Peyer's patch (tissue), 4 donors: ENCODE measurements at regions not wholly inside any gene's neighbourhood (a gene's known extent, or its start where the extent isn't known, plus 50 kb on each side); places are given as distances from the start of the nearest gene placed in this dataset.
"Not testable (repeated sequence)": the region's sequence is repeated elsewhere in the genome, so short reads cannot be mapped to it uniquely, and the experiment has no call there.

Experiments
- DNase-seq, 3 donors: peaks; one replicate each; pipeline ENCODE4 v3.0.0-alpha.2; 2017 to 2019
- H3K27ac ChIP-seq, 4 donors: fragments of 200-600 bp; sonication (generic); one replicate each; pipeline ENCODE4 v1.5.1; 2016 to 2019
- H3K27me3 ChIP-seq, 2 donors: fragments of 200-600 bp; sonication (generic); one replicate each; pipeline ENCODE4 v1.5.1; 2019
- H3K36me3 ChIP-seq, 3 donors: fragments of 200-600 bp; sonication (generic); one replicate each; pipeline ENCODE4 v1.5.1; 2016 to 2019
- H3K4me1 ChIP-seq, 4 donors: fragments of 200-600 bp; sonication (generic); one replicate each; pipeline ENCODE4 v1.5.1; 2016 to 2019
- H3K4me3 ChIP-seq, 4 donors: fragments of 200-600 bp; sonication (generic); 1 replicate in 3 of 4; 2 replicates in 1 of 4; pipeline ENCODE4 v1.5.1; 2016 to 2019; ENCODE audit warnings: mild to moderate bottlenecking in 1 of 4
- H3K9me3 ChIP-seq, 4 donors: fragments of 200-600 bp; sonication (generic); one replicate each; pipeline ENCODE4 v1.5.1; 2016 to 2019; ENCODE audit warnings: mild to moderate bottlenecking in 1 of 4
- CTCF ChIP-seq, 6 experiments: fragments of 450-650 bp in 4 of 6; fragments of 200-600 bp in 2 of 6; sonication (generic) in 1 of 6; IDR thresholded peaks; one replicate each; pipeline ENCODE4 v1.5.1; 2017 to 2019; ENCODE audit warnings: antibody characterized with exemption in 6 of 6, mild to moderate bottlenecking in 3 of 6, moderate library complexity in 1 of 6
- POLR2A ChIP-seq, 2 donors: fragments of 450-650 bp; IDR thresholded peaks; one replicate each; pipeline ENCODE4 v1.5.1; 2017; ENCODE audit warnings: antibody characterized with exemption in 2 of 2, mild to moderate bottlenecking in 2 of 2, moderate library complexity in 2 of 2

- H3K4me3 ChIP-seq: no peak overlapping the region
- DNase-seq: no peak
- no peaks in the 10 kb centered on the region for H3K27me3 ChIP-seq
- no peaks in the 10 kb centered on the region for H3K36me3 ChIP-seq
- H3K4me1 ChIP-seq: peaks cover 0 to 7% (median 0%) of the 10 kb centered on the region in 4 donors
- TF ChIP-seq CTCF (IDR thresholded peaks at IDR 0.05): no peak
- TF ChIP-seq POLR2A (IDR thresholded peaks at IDR 0.05): no peak
- H3K27ac ChIP-seq: no peak overlapping the region
- no peaks in the 10 kb centered on the region for H3K9me3 ChIP-seq
Observed at GRCh38 chr4:25991340-25991739, 77.3 kb downstream of the SMIM20 start.

DNA sequence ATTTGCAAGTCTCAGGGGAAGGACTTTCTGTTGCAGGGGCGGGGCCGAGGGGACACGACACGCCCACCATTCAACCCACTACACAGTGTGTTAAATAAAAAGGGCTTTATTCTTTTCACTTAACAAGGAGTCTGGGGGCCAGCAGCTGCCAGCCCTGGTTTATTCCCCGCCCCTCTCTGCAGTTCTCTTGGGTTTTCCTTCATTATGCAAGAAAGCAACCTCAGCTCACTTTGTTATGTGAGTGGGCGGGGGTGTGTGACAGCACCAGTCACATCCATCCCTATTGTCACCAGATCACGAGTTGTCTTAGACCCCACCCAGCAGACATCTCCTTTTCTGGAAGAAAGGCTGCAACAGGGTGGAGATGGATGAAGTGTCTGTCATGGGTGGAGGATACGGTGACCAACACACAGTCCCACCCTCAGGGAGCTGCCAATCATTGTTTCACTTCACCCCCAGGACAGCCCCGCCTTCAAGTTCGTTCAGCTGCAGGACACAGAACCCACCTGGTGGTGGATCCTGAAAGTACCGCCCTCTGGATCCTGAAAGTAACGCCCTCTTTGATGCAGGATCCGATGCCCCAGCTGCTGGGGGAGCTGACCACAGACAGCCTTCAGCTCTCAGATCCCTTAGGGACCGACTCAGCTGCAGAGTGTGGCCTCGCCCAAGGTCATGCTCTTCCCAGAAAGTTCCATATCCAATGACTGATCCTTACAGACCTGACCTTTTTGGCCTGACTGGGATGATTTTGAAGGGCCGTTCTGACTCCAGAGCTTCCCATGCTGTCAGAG lies 79.6 kb downstream of the SMIM20 start:
- Histone ChIP-seq H3K4me3 (no peak overlapping the region), H3K27ac (no peak overlapping the region), H3K36me3 (no peaks in the 10 kb centered on the region), H3K27me3 (no peaks in the 10 kb centered on the region), H3K9me3 (no peaks in the 10 kb centered on the region), H3K4me1 (no peaks in the 10 kb centered on the region)
- peak in 2 of 3 donors; percentile 37 to 59 for DNase-seq
- TF ChIP-seq POLR2A (IDR thresholded peaks at IDR 0.05) (no peak), CTCF (IDR thresholded peaks at IDR 0.05) (peak in 2 of 6 experiments; percentile 15 to 26)

GRCh38 chr4:25994577-25994976 lies 80.6 kb downstream of the SMIM20 start:
- not testable (repeated sequence) for H3K9me3 ChIP-seq, H3K27ac ChIP-seq, H3K4me3 ChIP-seq, DNase-seq, H3K27me3 ChIP-seq, H3K36me3 ChIP-seq, H3K4me1 ChIP-seq

GRCh38 chr4:26000274-26000950 lies 86.4 kb downstream of the SMIM20 start:
- TF ChIP-seq POLR2A (IDR thresholded peaks at IDR 0.05) (no peak), CTCF (IDR thresholded peaks at IDR 0.05) (no peak)
- no peaks in the 10 kb centered on the region for H3K4me1 ChIP-seq
- no peaks in the 10 kb centered on the region for H3K27me3 ChIP-seq
- H3K27ac ChIP-seq: no peak overlapping the region
- no peaks in the 10 kb centered on the region for H3K9me3 ChIP-seq
- H3K4me3 ChIP-seq: no peak overlapping the region
- no peak for DNase-seq
- no peaks in the 10 kb centered on the region for H3K36me3 ChIP-seq

DNA sequence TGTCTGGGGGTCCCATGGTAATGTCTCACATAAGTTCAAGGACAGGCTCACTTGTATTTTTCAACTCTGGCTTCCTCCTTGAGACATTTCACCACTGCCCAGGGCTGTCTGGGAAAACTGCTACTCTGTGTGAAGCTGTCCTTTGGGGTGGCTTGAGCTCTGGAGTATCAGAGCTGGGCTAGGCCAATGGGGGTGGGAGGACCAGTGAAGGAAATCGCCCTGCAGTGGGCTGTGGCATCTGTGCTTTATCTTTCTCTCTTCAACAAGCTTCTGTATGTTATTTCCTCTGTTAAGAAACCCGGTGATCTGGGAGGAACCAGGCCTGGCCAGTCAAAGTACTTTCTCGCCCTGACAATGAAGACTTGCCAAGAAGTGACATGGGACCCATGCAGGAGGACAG lies 87.4 kb downstream of the SMIM20 start:
- TF ChIP-seq CTCF (IDR thresholded peaks at IDR 0.05): no peak
- no peak for TF ChIP-seq POLR2A (IDR thresholded peaks at IDR 0.05)
- H3K4me1 ChIP-seq: no peaks in the 10 kb centered on the region

DNA sequence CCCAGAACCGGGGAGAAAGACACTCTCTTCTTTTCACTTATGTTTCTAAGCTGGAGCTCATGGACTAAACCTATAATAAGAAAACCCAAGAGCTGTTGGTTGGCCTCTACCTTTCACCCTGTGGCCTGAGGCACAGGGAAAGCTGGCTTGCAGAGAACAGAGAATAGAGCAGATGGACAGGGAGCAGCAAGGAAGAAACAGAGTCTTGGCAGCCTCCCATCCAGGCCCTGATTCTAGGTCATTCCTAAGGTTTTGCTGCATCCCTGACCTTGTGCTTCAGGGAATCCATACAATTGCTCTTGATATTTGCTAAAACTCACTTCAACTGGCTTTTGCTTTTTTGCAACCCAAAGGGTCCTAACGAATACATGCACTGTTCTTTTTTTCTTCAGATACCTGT lies 87.8 kb downstream of the SMIM20 start:
- Histone ChIP-seq H3K4me1 (no peaks in the 10 kb centered on the region), H3K9me3 (no peaks in the 10 kb centered on the region), H3K4me3 (no peak overlapping the region), H3K36me3 (no peaks in the 10 kb centered on the region), H3K27me3 (no peaks in the 10 kb centered on the region), H3K27ac (no peak overlapping the region)
- no peak for DNase-seq
- TF ChIP-seq POLR2A (IDR thresholded peaks at IDR 0.05) (no peak), CTCF (IDR thresholded peaks at IDR 0.05) (no peak)

More for the DNA sequence above, 87.4 kb downstream of the SMIM20 start:
- no peak overlapping the region for H3K4me3 ChIP-seq
- no peaks in the 10 kb centered on the region for H3K36me3 ChIP-seq
- DNase-seq: no peak
- H3K27me3 ChIP-seq: no peaks in the 10 kb centered on the region
- no peak overlapping the region for H3K27ac ChIP-seq
- no peaks in the 10 kb centered on the region for H3K9me3 ChIP-seq
